ENCODE measurements at regions not wholly inside any gene's neighbourhood (a gene's known extent, or its start where the extent isn't known, plus 50 kb on each side); places are given as distances from the start of the nearest gene placed in this dataset.

DNA sequence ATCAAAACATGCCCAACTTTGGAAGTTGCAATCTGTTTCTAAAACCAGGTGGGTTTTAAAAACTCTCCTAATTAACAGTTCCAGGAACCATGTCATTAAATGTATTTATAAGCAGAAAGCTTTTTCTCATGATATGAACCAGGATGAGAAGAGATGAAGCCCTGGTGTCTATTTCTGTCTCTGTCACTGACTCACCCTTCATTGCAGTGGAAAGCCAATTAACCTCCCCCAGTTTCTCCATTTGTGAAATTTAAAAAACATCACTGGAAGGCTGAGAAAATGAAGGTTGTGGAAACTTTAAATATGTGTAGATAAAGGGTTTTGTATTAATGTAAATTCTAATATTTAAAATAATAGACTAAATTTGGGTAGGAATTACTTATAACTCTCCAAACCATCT lies 1088.0 kb downstream of the SORCS1 start:
- Histone ChIP-seq H3K9me3 (no peaks in the 10 kb centered on the region), H3K4me3 (no peak overlapping the region), H3K27ac (no peak overlapping the region), H3K4me1 (no peaks in the 10 kb centered on the region), H3K4me2 (no peak overlapping the region)
- ATAC-seq (no peak), DNase-seq (ENCODE audit: low read depth in 1 of 2, low spot score in 1 of 2) (no peak), FAIRE-seq (no peak)
- ChIA-PET POLR2A (no interaction called here), CTCF (no interaction called here)
- TF ChIP-seq RAD21 (conservative IDR thresholded peaks at IDR 0.05 in 1 of 2, IDR thresholded peaks at IDR 0.05 in 1 of 2) (no peak), FOSL2 (IDR thresholded peaks at IDR 0.05) (no peak), FOSL2 (CRISPR knock-in tag; IDR thresholded peaks at IDR 0.05) (no peak), KDM1A (IDR thresholded peaks at IDR 0.05; ENCODE audit: low read depth) (no peak)
- TF ChIP-seq, protein P1, sequence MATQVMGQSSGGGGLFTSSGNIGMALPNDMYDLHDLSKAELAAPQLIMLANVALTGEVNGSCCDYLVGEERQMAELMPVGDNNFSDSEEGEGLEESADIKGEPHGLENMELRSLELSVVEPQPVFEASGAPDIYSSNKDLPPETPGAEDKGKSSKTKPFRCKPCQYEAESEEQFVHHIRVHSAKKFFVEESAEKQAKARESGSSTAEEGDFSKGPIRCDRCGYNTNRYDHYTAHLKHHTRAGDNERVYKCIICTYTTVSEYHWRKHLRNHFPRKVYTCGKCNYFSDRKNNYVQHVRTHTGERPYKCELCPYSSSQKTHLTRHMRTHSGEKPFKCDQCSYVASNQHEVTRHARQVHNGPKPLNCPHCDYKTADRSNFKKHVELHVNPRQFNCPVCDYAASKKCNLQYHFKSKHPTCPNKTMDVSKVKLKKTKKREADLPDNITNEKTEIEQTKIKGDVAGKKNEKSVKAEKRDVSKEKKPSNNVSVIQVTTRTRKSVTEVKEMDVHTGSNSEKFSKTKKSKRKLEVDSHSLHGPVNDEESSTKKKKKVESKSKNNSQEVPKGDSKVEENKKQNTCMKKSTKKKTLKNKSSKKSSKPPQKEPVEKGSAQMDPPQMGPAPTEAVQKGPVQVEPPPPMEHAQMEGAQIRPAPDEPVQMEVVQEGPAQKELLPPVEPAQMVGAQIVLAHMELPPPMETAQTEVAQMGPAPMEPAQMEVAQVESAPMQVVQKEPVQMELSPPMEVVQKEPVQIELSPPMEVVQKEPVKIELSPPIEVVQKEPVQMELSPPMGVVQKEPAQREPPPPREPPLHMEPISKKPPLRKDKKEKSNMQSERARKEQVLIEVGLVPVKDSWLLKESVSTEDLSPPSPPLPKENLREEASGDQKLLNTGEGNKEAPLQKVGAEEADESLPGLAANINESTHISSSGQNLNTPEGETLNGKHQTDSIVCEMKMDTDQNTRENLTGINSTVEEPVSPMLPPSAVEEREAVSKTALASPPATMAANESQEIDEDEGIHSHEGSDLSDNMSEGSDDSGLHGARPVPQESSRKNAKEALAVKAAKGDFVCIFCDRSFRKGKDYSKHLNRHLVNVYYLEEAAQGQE (IDR thresholded peaks at IDR 0.05), result no peak

DNA sequence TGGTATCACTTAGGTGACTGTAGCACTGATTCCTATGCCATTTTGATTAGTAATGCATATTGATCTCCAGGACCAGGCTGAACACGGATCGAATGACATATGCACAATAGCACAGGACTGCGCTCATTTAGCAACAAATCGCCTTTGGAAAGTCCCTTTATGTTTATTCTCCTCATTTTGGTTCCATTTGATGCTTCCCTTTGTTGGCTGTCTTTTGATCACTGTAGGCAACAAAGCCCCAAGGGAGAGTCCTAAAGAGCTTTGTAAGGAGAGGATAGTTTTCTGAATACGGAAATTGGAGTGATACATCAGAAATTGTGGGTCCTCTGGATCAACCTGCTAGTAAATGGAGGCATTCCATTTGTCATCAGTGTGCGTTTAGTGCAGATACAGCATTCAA lies 1111.4 kb downstream of the SORCS1 start:
- POLR2A ChIA-PET, result no interaction called here
- ATAC-seq (no peak), DNase-seq (ENCODE audit: low read depth in 1 of 2, low spot score in 1 of 2) (no peak), FAIRE-seq (no peak)
- WGBS (ENCODE audit: missing lambda C conversion rate), result 1% methylated on average over 6 of the region's 6 CpGs
- H3K4me3 ChIP-seq, result no peak overlapping the region
- no peaks in the 10 kb centered on the region for H3K9me3 ChIP-seq
- H3K4me2 ChIP-seq, result no peak overlapping the region
- H3K4me1 ChIP-seq, result no peaks in the 10 kb centered on the region
- no peak overlapping the region for H3K27ac ChIP-seq
- CTCF ChIA-PET, result no interaction called here
- TF ChIP-seq, protein P2, sequence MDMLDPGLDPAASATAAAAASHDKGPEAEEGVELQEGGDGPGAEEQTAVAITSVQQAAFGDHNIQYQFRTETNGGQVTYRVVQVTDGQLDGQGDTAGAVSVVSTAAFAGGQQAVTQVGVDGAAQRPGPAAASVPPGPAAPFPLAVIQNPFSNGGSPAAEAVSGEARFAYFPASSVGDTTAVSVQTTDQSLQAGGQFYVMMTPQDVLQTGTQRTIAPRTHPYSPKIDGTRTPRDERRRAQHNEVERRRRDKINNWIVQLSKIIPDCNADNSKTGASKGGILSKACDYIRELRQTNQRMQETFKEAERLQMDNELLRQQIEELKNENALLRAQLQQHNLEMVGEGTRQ (IDR thresholded peaks at IDR 0.05), result no peak
- TF ChIP-seq CHD4 (IDR thresholded peaks at IDR 0.05; ENCODE audit: borderline replicate concordance) (no peak), CBX2 (IDR thresholded peaks at IDR 0.05; ENCODE audit: borderline replicate concordance, low read depth) (no peak)

DNA sequence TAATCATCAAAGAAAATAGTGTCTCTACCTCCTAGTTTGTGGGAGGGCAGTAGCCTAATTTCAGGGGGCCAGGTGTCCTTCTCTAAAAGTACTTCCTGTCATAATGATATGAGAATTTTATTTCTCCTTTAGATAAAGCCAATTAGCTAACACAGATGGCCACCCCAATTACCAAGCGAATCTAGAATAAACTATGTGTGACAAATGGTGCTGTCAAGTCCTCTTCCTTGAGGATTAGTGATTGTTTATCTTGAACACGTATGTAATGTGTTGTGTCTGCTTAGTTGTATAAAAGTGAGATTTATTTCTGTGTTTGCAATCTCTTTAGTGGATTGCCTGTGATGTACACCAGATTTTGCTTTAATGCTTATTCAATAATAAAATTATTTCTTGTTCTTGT lies 1120.0 kb downstream of the SORCS1 start:
- FAIRE-seq (no peak), ATAC-seq (no peak), DNase-seq (ENCODE audit: low read depth in 1 of 2, low spot score in 1 of 2) (no peak)
- Histone ChIP-seq H3K27ac (no peak overlapping the region), H3K4me3 (no peak overlapping the region), H3K4me2 (no peak overlapping the region), H3K9me3 (no peaks in the 10 kb centered on the region), H3K4me1 (no peaks in the 10 kb centered on the region)
- WGBS (ENCODE audit: missing lambda C conversion rate), result 0% methylated on average over 2 of the region's 2 CpGs
- POLR2A ChIA-PET, result no interaction called here
- CTCF ChIA-PET, result no interaction called here
- no peak for TF ChIP-seq EHMT2 (IDR thresholded peaks at IDR 0.05; ENCODE audit: low read depth)
- TF ChIP-seq POLR2A (IDR thresholded peaks at IDR 0.05; ENCODE audit: low read length), result no peak
- TF ChIP-seq FOXS1 (CRISPR knock-in tag; IDR thresholded peaks at IDR 0.05), result no peak
- no peak for TF ChIP-seq HOXB5 (CRISPR knock-in tag; IDR thresholded peaks at IDR 0.05)
- no peak for TF ChIP-seq CHD4 (IDR thresholded peaks at IDR 0.05; ENCODE audit: borderline replicate concordance)
- TF ChIP-seq, protein P3, sequence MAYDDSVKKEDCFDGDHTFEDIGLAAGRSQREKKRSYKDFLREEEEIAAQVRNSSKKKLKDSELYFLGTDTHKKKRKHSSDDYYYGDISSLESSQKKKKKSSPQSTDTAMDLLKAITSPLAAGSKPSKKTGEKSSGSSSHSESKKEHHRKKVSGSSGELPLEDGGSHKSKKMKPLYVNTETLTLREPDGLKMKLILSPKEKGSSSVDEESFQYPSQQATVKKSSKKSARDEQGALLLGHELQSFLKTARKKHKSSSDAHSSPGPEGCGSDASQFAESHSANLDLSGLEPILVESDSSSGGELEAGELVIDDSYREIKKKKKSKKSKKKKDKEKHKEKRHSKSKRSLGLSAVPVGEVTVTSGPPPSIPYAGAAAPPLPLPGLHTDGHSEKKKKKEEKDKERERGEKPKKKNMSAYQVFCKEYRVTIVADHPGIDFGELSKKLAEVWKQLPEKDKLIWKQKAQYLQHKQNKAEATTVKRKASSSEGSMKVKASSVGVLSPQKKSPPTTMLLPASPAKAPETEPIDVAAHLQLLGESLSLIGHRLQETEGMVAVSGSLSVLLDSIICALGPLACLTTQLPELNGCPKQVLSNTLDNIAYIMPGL (CRISPR knock-in tag; IDR thresholded peaks at IDR 0.05; ENCODE audit: borderline replicate concordance), result no peak
- TF ChIP-seq NFE2L2 (conservative IDR thresholded peaks at IDR 0.05; ENCODE audit: low read length), result no peak
- TF ChIP-seq RAD21 (conservative IDR thresholded peaks at IDR 0.05 in 1 of 2, IDR thresholded peaks at IDR 0.05 in 1 of 2), result no peak
- no peak for TF ChIP-seq FOSB (CRISPR knock-in tag; IDR thresholded peaks at IDR 0.05)

DNA sequence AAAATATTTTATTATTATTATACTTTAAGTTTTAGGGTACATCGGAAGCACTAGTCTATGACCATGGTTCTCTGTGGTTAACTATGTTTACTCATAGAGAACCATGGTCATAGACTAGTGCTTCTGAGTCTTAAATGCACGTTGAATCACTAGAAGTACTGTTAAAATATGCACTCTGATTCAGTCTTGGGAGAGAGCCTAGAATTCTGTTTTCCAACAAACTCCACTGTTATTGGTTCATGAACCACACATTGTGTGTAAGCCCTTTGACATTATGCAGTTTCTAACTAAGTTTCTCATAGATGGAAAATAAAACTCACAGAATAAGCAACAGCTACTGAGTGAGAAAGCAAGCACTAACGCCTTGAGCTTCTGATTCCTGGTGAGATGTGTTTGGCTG lies 1120.6 kb downstream of the SORCS1 start:
- no peak for FAIRE-seq
- ChIA-PET CTCF (no interaction called here), POLR2A (no interaction called here)
- Histone ChIP-seq H3K27ac (no peak overlapping the region), H3K4me3 (no peak overlapping the region), H3K9me3 (no peaks in the 10 kb centered on the region), H3K4me1 (no peaks in the 10 kb centered on the region), H3K4me2 (no peak overlapping the region)
- no peak for DNase-seq (ENCODE audit: low read depth in 1 of 2, low spot score in 1 of 2)
- 8% methylated on average over 3 of the region's 3 CpGs for WGBS (ENCODE audit: missing lambda C conversion rate)
- no peak for ATAC-seq
- TF ChIP-seq, protein P4, sequence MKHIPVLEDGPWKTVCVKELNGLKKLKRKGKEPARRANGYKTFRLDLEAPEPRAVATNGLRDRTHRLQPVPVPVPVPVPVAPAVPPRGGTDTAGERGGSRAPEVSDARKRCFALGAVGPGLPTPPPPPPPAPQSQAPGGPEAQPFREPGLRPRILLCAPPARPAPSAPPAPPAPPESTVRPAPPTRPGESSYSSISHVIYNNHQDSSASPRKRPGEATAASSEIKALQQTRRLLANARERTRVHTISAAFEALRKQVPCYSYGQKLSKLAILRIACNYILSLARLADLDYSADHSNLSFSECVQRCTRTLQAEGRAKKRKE (CRISPR knock-in tag; IDR thresholded peaks at IDR 0.05; ENCODE audit: low read depth), result no peak
- TF ChIP-seq CEBPB (IDR thresholded peaks at IDR 0.05) (no peak), CHD2 (IDR thresholded peaks at IDR 0.05; ENCODE audit: low read length, partially characterized antibody) (no peak), CBX2 (IDR thresholded peaks at IDR 0.05; ENCODE audit: borderline replicate concordance, low read depth) (no peak), ESRRA (IDR thresholded peaks at IDR 0.05; ENCODE audit: borderline replicate concordance, low read length) (no peak), RFX5 (IDR thresholded peaks at IDR 0.05) (no peak)
- TF ChIP-seq, protein P5, sequence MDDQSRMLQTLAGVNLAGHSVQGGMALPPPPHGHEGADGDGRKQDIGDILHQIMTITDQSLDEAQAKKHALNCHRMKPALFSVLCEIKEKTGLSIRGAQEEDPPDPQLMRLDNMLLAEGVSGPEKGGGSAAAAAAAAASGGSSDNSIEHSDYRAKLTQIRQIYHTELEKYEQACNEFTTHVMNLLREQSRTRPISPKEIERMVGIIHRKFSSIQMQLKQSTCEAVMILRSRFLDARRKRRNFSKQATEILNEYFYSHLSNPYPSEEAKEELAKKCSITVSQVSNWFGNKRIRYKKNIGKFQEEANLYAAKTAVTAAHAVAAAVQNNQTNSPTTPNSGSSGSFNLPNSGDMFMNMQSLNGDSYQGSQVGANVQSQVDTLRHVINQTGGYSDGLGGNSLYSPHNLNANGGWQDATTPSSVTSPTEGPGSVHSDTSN (IDR thresholded peaks at IDR 0.05), result no peak
- TF ChIP-seq, protein P6, sequence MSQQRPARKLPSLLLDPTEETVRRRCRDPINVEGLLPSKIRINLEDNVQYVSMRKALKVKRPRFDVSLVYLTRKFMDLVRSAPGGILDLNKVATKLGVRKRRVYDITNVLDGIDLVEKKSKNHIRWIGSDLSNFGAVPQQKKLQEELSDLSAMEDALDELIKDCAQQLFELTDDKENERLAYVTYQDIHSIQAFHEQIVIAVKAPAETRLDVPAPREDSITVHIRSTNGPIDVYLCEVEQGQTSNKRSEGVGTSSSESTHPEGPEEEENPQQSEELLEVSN (IDR thresholded peaks at IDR 0.05; ENCODE audit: borderline replicate concordance, low read depth), result no peak
- TF ChIP-seq, protein P7, sequence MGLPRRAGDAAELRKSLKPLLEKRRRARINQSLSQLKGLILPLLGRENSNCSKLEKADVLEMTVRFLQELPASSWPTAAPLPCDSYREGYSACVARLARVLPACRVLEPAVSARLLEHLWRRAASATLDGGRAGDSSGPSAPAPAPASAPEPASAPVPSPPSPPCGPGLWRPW (IDR thresholded peaks at IDR 0.05), result no peak
